ENCODE measurements at regions not wholly inside any gene's neighbourhood (a gene's known extent, or its start where the extent isn't known, plus 50 kb on each side); places are given as distances from the start of the nearest gene placed in this dataset.
"Not testable (repeated sequence)": the region's sequence is repeated elsewhere in the genome, so short reads cannot be mapped to it uniquely, and the experiment has no call there.

GRCh38 chr2:209253544-209253943 lies 170.3 kb upstream of the MAP2 start:
- Histone ChIP-seq H3K4me1 (ENCODE audit: low read depth, poor library complexity, severe bottlenecking) (no peaks in the 10 kb centered on the region), H3K79me2 (ENCODE audit: insufficient read depth, low read depth) (no peaks in the 10 kb centered on the region), H3K9ac (no peak overlapping the region), H2AFZ (ENCODE audit: low read depth) (no peak overlapping the region), H3K27me3 (ENCODE audit: insufficient read depth, low read depth) (no peaks in the 10 kb centered on the region), H3K4me3 (IDR thresholded peaks at IDR 0.05; ENCODE audit: insufficient read depth, low read depth, low read length) (no peak overlapping the region), H3K27ac (no peak overlapping the region), H3K4me2 (no peak overlapping the region), H4K20me1 (ENCODE audit: insufficient read depth) (no peaks in the 10 kb centered on the region), H3K36me3 (ENCODE audit: insufficient read depth) (no peaks in the 10 kb centered on the region)
- TF ChIP-seq CTCF (conservative IDR thresholded peaks at IDR 0.05; ENCODE audit: low read depth, low read length), result no peak

GRCh38 chr2:209259767-209260166 lies 164.1 kb upstream of the MAP2 start:
- no peak for TF ChIP-seq CTCF (conservative IDR thresholded peaks at IDR 0.05; ENCODE audit: low read depth, low read length)
- H2AFZ ChIP-seq (ENCODE audit: low read depth), result no peak overlapping the region

GRCh38 chr2:209260281-209260680 lies 163.6 kb upstream of the MAP2 start:
- H3K9ac ChIP-seq, result no peak overlapping the region
- no peak overlapping the region for H3K4me2 ChIP-seq
- no peaks in the 10 kb centered on the region for H3K36me3 ChIP-seq (ENCODE audit: insufficient read depth)
- no peak for TF ChIP-seq CTCF (conservative IDR thresholded peaks at IDR 0.05; ENCODE audit: low read depth, low read length)
- no peaks in the 10 kb centered on the region for H3K27me3 ChIP-seq (ENCODE audit: insufficient read depth, low read depth)
- no peaks in the 10 kb centered on the region for H4K20me1 ChIP-seq (ENCODE audit: insufficient read depth)
- H3K4me1 ChIP-seq (ENCODE audit: low read depth, poor library complexity, severe bottlenecking), result no peaks in the 10 kb centered on the region
- H3K4me3 ChIP-seq (IDR thresholded peaks at IDR 0.05; ENCODE audit: insufficient read depth, low read depth, low read length), result no peak overlapping the region
- H3K27ac ChIP-seq, result no peak overlapping the region
- no peak overlapping the region for H2AFZ ChIP-seq (ENCODE audit: low read depth)
- H3K79me2 ChIP-seq (ENCODE audit: insufficient read depth, low read depth), result no peaks in the 10 kb centered on the region

More at GRCh38 chr2:209259767-209260166, 164.1 kb upstream of the MAP2 start:
- no peaks in the 10 kb centered on the region for H3K4me1 ChIP-seq (ENCODE audit: low read depth, poor library complexity, severe bottlenecking)
- H3K27ac ChIP-seq, result no peak overlapping the region
- H3K4me3 ChIP-seq (IDR thresholded peaks at IDR 0.05; ENCODE audit: insufficient read depth, low read depth, low read length), result no peak overlapping the region
- H3K36me3 ChIP-seq (ENCODE audit: insufficient read depth), result no peaks in the 10 kb centered on the region
- H3K9ac ChIP-seq, result no peak overlapping the region
- H3K27me3 ChIP-seq (ENCODE audit: insufficient read depth, low read depth), result no peaks in the 10 kb centered on the region
- H3K79me2 ChIP-seq (ENCODE audit: insufficient read depth, low read depth), result no peaks in the 10 kb centered on the region
- H3K4me2 ChIP-seq, result no peak overlapping the region
- H4K20me1 ChIP-seq (ENCODE audit: insufficient read depth), result no peaks in the 10 kb centered on the region

DNA sequence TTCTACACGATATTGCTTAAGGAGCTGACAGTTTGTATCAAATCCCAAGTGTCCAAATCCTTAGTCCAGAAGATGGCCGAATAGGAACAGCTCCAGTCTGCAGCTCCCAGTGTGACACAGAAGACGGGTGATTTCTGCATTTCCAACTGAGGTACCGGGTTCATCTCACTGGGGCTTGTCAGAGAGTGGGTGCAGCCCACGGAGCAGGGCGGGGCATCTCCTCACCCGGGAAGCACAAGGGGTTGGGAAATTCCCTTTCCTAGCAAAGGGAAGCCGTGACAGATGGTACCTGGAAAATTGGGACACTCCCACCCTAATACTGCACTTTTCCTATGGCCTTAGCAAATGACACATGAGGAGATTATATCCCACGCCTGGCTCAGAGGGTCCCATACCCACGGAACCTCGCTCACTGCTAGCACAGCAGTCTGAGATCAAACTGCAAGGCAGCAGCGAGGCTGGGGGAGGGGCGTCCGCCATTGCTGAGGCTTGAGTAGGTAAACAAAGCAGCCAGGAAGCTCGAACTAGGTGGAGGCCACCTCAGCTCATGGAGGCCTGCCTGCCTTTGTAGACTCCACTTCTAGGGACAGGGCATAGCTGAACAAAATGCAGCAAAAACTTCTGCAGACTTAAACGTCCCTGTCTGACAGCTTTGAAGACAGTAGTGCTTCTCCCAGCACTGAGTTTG lies 162.3 kb upstream of the MAP2 start:
- H2AFZ ChIP-seq (ENCODE audit: low read depth); H3K9ac ChIP-seq; H3K4me1 ChIP-seq (ENCODE audit: low read depth, poor library complexity, severe bottlenecking); H3K27me3 ChIP-seq (ENCODE audit: insufficient read depth, low read depth); H3K79me2 ChIP-seq (ENCODE audit: insufficient read depth, low read depth); H3K27ac ChIP-seq; H3K4me3 ChIP-seq (IDR thresholded peaks at IDR 0.05; ENCODE audit: insufficient read depth, low read depth, low read length); H4K20me1 ChIP-seq (ENCODE audit: insufficient read depth); H3K4me2 ChIP-seq; H3K36me3 ChIP-seq (ENCODE audit: insufficient read depth): not testable (repeated sequence)

DNA sequence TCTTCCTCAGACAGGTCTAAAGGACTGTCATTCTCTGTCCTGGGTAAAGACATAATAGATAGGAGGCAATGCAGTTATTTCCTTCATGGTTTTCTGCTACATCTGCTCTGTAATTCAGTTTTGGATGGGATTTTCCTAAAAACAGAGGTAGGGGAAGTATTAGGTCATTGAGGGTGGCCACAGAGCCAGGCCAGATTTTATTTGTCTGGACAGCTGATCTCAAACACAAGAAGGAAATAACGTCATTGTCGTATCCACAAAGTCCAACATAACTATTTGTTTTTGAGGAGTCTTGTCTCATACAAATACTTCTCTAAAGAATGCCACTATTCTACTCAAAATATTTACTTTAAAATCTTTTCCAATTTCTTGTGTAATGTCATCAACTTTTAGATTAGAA lies 154.8 kb upstream of the MAP2 start:
- no peak overlapping the region for H3K9ac ChIP-seq
- no peaks in the 10 kb centered on the region for H4K20me1 ChIP-seq (ENCODE audit: insufficient read depth)
- H3K79me2 ChIP-seq (ENCODE audit: insufficient read depth, low read depth), result no peaks in the 10 kb centered on the region
- no peak for TF ChIP-seq CTCF (conservative IDR thresholded peaks at IDR 0.05; ENCODE audit: low read depth, low read length)
- no peaks in the 10 kb centered on the region for H3K36me3 ChIP-seq (ENCODE audit: insufficient read depth)
- no peaks in the 10 kb centered on the region for H3K27me3 ChIP-seq (ENCODE audit: insufficient read depth, low read depth)
- no peak overlapping the region for H3K4me3 ChIP-seq (IDR thresholded peaks at IDR 0.05; ENCODE audit: insufficient read depth, low read depth, low read length)
- H3K27ac ChIP-seq, result no peak overlapping the region
- H3K4me2 ChIP-seq, result no peak overlapping the region
- H3K4me1 ChIP-seq (ENCODE audit: low read depth, poor library complexity, severe bottlenecking), result no peaks in the 10 kb centered on the region
- no peak overlapping the region for H2AFZ ChIP-seq (ENCODE audit: low read depth)
